GM18508 (cell line): ENCODE measurements at regions not wholly inside any gene's neighbourhood (a gene's known extent, or its start where the extent isn't known, plus 50 kb on each side); places are given as distances from the start of the nearest gene placed in this dataset.
"Not testable (repeated sequence)": the region's sequence is repeated elsewhere in the genome, so short reads cannot be mapped to it uniquely, and the experiment has no call there.

Source experiments
- ATAC-seq: cut with Tn5 transposase; IDR thresholded peaks from one replicate; pipeline ENCODE4 v1.9.1; 2021; ENCODE audit warnings: moderate number of reproducible peaks; ENCODE audit not compliant: insufficient read depth, unreplicated experiment

- not testable (repeated sequence) for ATAC-seq
These were observed 188.9 kb downstream of the TTC6 start for GRCh38 chr14:37784203-37784826.

GRCh38 chr14:37784827-37785223 is 189.4 kb downstream of the TTC6 start:
- not testable (repeated sequence) for ATAC-seq

- ATAC-seq, result not testable (repeated sequence)
These were observed 189.9 kb downstream of the TTC6 start for GRCh38 chr14:37785298-37785697.

GRCh38 chr14:37786114-37786625 is 190.7 kb downstream of the TTC6 start:
- not testable (repeated sequence) for ATAC-seq

GRCh38 chr14:37787879-37788494 is 192.6 kb downstream of the TTC6 start:
- ATAC-seq, result no peak

- ATAC-seq, result no peak
These were observed 196.1 kb downstream of the TTC6 start for GRCh38 chr14:37791384-37792036.

GRCh38 chr14:37792124-37792523 is 196.7 kb downstream of the TTC6 start:
- ATAC-seq, result no peak

GRCh38 chr14:37796703-37797416 is 201.4 kb downstream of the TTC6 start:
- ATAC-seq, result no peak

GRCh38 chr14:37797675-37798074 is 202.2 kb downstream of the TTC6 start:
- ATAC-seq, result no peak

- no peak for ATAC-seq
These were observed 212.3 kb downstream of the TTC6 start for GRCh38 chr14:37807722-37808121.

GRCh38 chr14:37810094-37810801 is 214.8 kb downstream of the TTC6 start:
- no peak for ATAC-seq

GRCh38 chr14:37813732-37814131 is 218.3 kb downstream of the TTC6 start:
- no peak for ATAC-seq

- ATAC-seq, result no peak
These were observed 220.7 kb downstream of the TTC6 start for GRCh38 chr14:37816135-37816534.

- no peak for ATAC-seq
These were observed 221.4 kb downstream of the TTC6 start for GRCh38 chr14:37816743-37817295.

GRCh38 chr14:37819155-37820015 is 224.0 kb downstream of the TTC6 start:
- ATAC-seq, result no peak

- not testable (repeated sequence) for ATAC-seq
These were observed 225.4 kb downstream of the TTC6 start for GRCh38 chr14:37820810-37821209.

- ATAC-seq, result no peak
These were observed 229.7 kb downstream of the TTC6 start for GRCh38 chr14:37824939-37825712.

- no peak for ATAC-seq
These were observed 231.4 kb downstream of the TTC6 start for GRCh38 chr14:37826869-37827268.
